Peyer's patch (tissue), 4 donors: ENCODE measurements at regions not wholly inside any gene's neighbourhood (a gene's known extent, or its start where the extent isn't known, plus 50 kb on each side); places are given as distances from the start of the nearest gene placed in this dataset.

Experiments
- CTCF ChIP-seq, 6 experiments: fragments of 450-650 bp in 4 of 6; fragments of 200-600 bp in 2 of 6; sonication (generic) in 1 of 6; IDR thresholded peaks; one replicate each; pipeline ENCODE4 v1.5.1; 2017 to 2019; ENCODE audit warnings: antibody characterized with exemption in 6 of 6, mild to moderate bottlenecking in 3 of 6, moderate library complexity in 1 of 6
- POLR2A ChIP-seq, 2 donors: fragments of 450-650 bp; IDR thresholded peaks; one replicate each; pipeline ENCODE4 v1.5.1; 2017; ENCODE audit warnings: antibody characterized with exemption in 2 of 2, mild to moderate bottlenecking in 2 of 2, moderate library complexity in 2 of 2

GRCh38 chr9:89720696-89721175 lies 115.9 kb downstream of the GADD45G start:
- TF ChIP-seq CTCF (IDR thresholded peaks at IDR 0.05), result no peak
- TF ChIP-seq POLR2A (IDR thresholded peaks at IDR 0.05), result no peak
